GM19035 (cell line): ENCODE measurements at regions not wholly inside any gene's neighbourhood (a gene's known extent, or its start where the extent isn't known, plus 50 kb on each side); places are given as distances from the start of the nearest gene placed in this dataset.
A peak's percentile ranks its signal among the peaks of the same experiment; 100 is the strongest.
"Not testable (repeated sequence)": the region's sequence is repeated elsewhere in the genome, so short reads cannot be mapped to it uniquely, and the experiment has no call there.

Source experiments
- ATAC-seq: cut with Tn5 transposase; IDR thresholded peaks from one replicate; pipeline ENCODE4 v1.9.1; 2021; ENCODE audit not compliant: unreplicated experiment

GRCh38 chr7:115363916-115364315, 442.0 kb downstream of the MDFIC start:
- ATAC-seq: no peak

GRCh38 chr7:115359955-115360354, 438.1 kb downstream of the MDFIC start:
- ATAC-seq: no peak

- no peak for ATAC-seq
Measured at GRCh38 chr7:115359119-115359518, 437.2 kb downstream of the MDFIC start.

GRCh38 chr7:115357703-115357999, 435.8 kb downstream of the MDFIC start:
- ATAC-seq: no peak

GRCh38 chr7:115356999-115357702, 435.3 kb downstream of the MDFIC start:
- no peak for ATAC-seq

- no peak for ATAC-seq
Measured at GRCh38 chr7:115356139-115356746, 434.3 kb downstream of the MDFIC start.

GRCh38 chr7:115354925-115355324, 433.0 kb downstream of the MDFIC start:
- ATAC-seq: no peak

- no peak for ATAC-seq
Measured at GRCh38 chr7:115352375-115352774, 430.5 kb downstream of the MDFIC start.

- ATAC-seq: no peak
Measured at GRCh38 chr7:115350764-115351163, 428.9 kb downstream of the MDFIC start.

GRCh38 chr7:115349635-115350034, 427.7 kb downstream of the MDFIC start:
- ATAC-seq: no peak

- no peak for ATAC-seq
Measured at GRCh38 chr7:115346685-115347084, 424.8 kb downstream of the MDFIC start.

- peak; percentile 65 for ATAC-seq
Measured at GRCh38 chr7:115340828-115341227, 418.9 kb downstream of the MDFIC start.

- no peak for ATAC-seq
Measured at GRCh38 chr7:115338016-115338415, 416.1 kb downstream of the MDFIC start.

- ATAC-seq: no peak
Measured at GRCh38 chr7:115332691-115333090, 410.8 kb downstream of the MDFIC start.

- no peak for ATAC-seq
Measured at GRCh38 chr7:115329006-115329405, 407.1 kb downstream of the MDFIC start.

- ATAC-seq: no peak
Measured at GRCh38 chr7:115328018-115328417, 406.1 kb downstream of the MDFIC start.

- no peak for ATAC-seq
Measured at GRCh38 chr7:115327326-115327725, 405.4 kb downstream of the MDFIC start.

GRCh38 chr7:115319541-115319940, 397.6 kb downstream of the MDFIC start:
- no peak for ATAC-seq

- ATAC-seq: not testable (repeated sequence)
Measured at GRCh38 chr7:115310316-115310715, 388.4 kb downstream of the MDFIC start.

GRCh38 chr7:115306586-115306985, 384.7 kb downstream of the MDFIC start:
- ATAC-seq: no peak

GRCh38 chr7:115300231-115300870, 378.5 kb downstream of the MDFIC start:
- ATAC-seq: no peak

- no peak for ATAC-seq
Measured at GRCh38 chr7:115299397-115300037, 377.6 kb downstream of the MDFIC start.
